ENCODE measurements at regions not wholly inside any gene's neighbourhood (a gene's known extent, or its start where the extent isn't known, plus 50 kb on each side); places are given as distances from the start of the nearest gene placed in this dataset.

DNA sequence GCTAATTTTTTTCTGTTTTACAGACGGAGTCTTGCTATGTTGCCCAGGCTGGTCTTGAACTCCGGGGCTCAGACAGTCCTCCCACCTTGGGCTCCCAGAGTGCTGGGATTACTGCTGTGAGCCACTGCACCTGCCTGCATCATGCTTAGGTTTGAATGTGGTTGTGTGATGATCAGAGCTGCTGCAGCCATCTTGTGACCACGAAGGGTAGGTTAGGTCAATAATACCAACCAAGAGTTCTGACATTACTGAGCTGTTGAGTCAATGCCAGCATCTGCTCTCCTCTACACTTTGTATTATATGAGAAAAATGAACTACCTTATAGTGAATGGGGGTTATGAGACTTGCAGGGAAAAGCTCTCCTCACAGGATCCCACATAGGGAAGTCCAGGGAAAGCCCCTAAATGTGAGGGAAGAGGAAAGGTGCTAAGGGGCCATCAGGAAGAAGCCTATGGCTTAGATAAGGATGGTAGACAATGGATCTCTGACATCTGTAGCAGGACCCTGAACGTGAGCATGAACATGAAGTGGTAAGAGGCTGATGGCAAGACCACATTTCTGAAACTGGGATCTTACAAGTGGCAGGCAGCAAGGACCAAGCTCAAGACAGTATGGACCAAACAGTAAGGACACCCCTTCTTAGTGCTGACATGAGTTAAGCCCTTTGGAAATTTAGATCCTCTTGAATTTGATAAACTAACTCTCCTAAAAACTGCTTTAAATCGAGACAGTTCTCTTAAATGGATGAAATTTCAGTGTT, 75.7 kb upstream of the ZNF169 start:
- no peak for TF ChIP-seq ZNF274 (IDR thresholded peaks at IDR 0.05; ENCODE audit: low read depth, low read length)
- TF ChIP-seq YY1 (IDR thresholded peaks at IDR 0.05; ENCODE audit: insufficient read depth, insufficient read length) = no peak
- TF ChIP-seq SUZ12 (IDR thresholded peaks at IDR 0.05; ENCODE audit: extremely low read depth, insufficient read depth, insufficient read length) = no peak
